ENCODE measurements at regions not wholly inside any gene's neighbourhood (a gene's known extent, or its start where the extent isn't known, plus 50 kb on each side); places are given as distances from the start of the nearest gene placed in this dataset.

- intact Hi-C loops (cut with DNase I) = no loop called here
Measured at GRCh38 chr3:73939985-73940384, 315.2 kb upstream of the PDZRN3 start.

DNA sequence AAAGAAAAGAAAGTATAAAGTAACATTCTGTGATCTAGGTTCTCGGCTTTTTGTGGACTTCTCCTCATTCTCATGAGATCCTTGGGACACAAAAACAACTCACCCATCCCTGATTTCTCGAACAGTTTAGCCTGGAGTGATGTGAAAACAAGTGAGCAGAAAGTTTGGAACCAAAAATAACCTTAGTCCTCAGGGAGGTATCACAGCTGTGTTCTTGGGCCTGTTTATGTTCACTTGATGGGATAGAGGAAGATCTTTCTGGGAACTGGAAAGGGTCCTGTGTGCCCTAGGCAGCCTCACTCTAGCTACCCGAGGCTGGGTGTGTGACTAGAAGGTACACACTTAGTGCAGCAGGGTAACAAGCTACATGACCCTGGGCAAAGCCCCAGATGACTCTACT, 308.8 kb upstream of the PDZRN3 start:
- no peak for DNase-seq
- intact Hi-C loops (cut with DNase I) = no loop called here

More at GRCh38 chr3:73939985-73940384, 315.2 kb upstream of the PDZRN3 start:
- no peak for DNase-seq

GRCh38 chr3:73927203-73927570, 302.4 kb upstream of the PDZRN3 start:
- no peak for DNase-seq
- intact Hi-C loops (cut with DNase I) = no loop called here

GRCh38 chr3:73926360-73927202, 301.8 kb upstream of the PDZRN3 start:
- intact Hi-C loops (cut with DNase I) = no loop called here
- DNase-seq = no peak

- intact Hi-C loops (cut with DNase I) = no loop called here
- DNase-seq = no peak
Measured at GRCh38 chr3:73925011-73925410, 300.3 kb upstream of the PDZRN3 start.

DNA sequence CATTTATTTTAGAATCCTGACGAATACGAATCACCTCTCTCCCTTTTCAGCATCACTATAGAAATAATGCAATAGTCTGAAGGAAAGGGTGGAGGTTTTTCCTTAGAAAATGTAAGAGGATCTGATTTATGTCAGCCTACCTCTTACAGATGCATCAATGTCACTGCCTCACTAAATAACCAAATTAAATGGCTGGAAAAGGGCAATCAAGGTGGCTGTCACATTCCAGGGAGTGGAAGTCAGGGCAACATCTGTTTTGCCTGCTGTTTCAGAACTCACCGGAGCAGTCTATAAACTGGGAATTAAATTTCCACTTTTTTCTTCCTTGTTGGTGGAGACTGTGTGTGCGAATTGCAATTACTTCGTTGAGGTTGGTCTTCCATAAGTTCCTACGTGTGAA, 299.3 kb upstream of the PDZRN3 start:
- intact Hi-C loops (cut with DNase I) = no loop called here
- no peak for DNase-seq

DNA sequence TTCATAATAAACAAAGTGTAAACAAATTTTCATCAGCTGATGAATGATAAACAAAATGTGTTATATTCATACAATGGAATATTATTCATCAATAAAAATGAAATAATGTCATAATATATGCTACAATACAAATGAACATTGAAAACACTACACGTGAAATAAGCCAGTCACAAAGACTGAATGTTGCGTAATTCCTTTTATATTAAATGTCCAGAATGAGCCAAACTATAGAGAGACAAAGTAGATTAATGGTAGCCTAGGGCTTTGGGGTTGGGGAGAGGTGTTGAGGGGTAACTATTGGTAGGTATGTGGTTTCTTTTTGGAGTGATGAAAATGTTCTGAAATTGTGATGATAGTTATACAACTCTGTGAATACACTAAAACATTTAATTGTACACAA, 292.9 kb upstream of the PDZRN3 start:
- no peak for DNase-seq
- intact Hi-C loops (cut with DNase I) = no loop called here

GRCh38 chr3:73915886-73916285, 291.1 kb upstream of the PDZRN3 start:
- intact Hi-C loops (cut with DNase I) = no loop called here
- DNase-seq = no peak

DNA sequence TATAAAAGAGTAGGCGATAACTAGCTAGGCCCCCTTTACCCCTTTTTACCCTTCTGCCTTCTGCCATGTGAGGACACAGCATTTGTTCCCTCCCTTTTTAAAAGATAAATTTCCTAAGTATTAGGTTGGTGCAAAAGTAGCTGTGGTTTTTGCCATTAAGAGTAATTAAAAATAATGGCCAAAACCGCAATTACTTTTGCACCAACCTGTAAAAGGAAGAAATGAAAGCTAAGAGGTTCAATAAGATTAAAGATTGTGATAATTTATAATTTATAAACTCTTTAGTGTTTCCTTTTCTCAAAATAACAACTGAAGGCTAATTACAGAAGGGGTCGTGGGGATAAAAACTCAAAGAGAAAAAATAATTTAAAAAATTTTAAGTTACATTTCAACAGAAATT, 283.5 kb upstream of the PDZRN3 start:
- DNase-seq = no peak
- intact Hi-C loops (cut with DNase I) = no loop called here

- intact Hi-C loops (cut with DNase I) = no loop called here
- no peak for DNase-seq
Measured at GRCh38 chr3:73901686-73902085, 276.9 kb upstream of the PDZRN3 start.

- DNase-seq = no peak
- intact Hi-C loops (cut with DNase I) = no loop called here
Measured at GRCh38 chr3:73894474-73895213, 269.9 kb upstream of the PDZRN3 start.

- intact Hi-C loops (cut with DNase I) = no loop called here
- no peak for DNase-seq
Measured at GRCh38 chr3:73893089-73893488, 268.3 kb upstream of the PDZRN3 start.

GRCh38 chr3:73885862-73886261, 261.1 kb upstream of the PDZRN3 start:
- intact Hi-C loops (cut with DNase I) = no loop called here
- DNase-seq = no peak

- no peak for DNase-seq
- intact Hi-C loops (cut with DNase I) = no loop called here
Measured at GRCh38 chr3:73884361-73884760, 259.6 kb upstream of the PDZRN3 start.

GRCh38 chr3:73883497-73883896, 258.8 kb upstream of the PDZRN3 start:
- no peak for DNase-seq
- intact Hi-C loops (cut with DNase I) = no loop called here

DNA sequence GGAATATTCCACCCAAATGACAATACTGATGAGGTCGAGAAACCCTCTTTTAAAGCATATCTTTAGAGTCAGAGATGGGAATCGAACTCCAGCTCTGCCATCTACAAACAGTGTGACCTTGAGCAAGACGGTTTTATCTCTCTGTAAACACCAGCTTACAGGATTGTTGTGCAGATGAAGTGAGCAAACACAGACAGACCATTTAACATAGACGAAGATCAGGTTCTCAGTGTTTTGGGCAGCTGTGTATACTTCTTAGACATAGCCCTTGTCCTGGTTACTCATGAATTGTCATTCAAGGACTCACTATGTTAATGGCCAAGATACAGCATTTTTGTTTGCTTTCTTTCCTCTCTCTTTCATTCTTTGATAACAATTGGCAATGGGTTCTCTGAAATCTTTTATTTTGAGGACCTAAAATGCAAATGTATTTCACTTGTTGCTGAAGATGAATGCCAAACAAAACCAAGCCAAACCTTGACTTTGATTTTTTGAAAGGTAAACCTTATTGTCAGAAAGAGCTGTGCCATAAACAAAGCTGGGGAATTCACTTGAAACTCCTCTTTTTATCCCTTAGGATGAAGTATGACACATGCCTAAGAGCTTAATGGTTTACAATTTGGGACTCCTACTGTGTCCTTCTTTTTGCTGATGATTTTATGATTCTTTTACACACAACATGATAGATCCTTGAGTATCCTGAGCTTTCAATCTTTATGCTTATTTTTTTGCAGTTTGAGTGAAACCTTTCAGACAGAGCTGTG, 250.0 kb upstream of the PDZRN3 start:
- DNase-seq = no peak
- intact Hi-C loops (cut with DNase I) = no loop called here

GRCh38 chr3:73874161-73874560, 249.4 kb upstream of the PDZRN3 start:
- DNase-seq = no peak
- intact Hi-C loops (cut with DNase I) = no loop called here

GRCh38 chr3:73868688-73869315, 244.1 kb upstream of the PDZRN3 start:
- intact Hi-C loops (cut with DNase I) = no loop called here
- DNase-seq = peak in 35 of 42 donors; percentile 7 to 80 (median 45)

DNA sequence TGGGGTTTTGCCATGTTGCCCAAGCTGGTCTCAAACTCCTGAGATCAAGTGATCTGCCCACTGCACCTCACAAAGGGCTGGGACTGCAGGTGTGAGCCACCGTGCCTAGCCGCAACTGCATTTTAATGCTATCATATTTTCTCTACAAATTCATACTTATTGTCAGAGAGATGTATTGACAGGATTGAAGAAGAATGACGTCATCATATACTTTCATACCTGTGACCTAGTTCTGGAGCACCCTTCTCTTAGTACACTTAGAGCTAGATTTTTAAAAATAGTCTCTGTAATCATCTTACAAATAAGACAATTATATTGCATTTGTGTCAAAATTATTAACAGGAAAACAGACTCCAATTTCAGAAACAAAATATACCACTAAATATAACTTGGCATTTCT, 242.8 kb upstream of the PDZRN3 start:
- intact Hi-C loops (cut with DNase I) = no loop called here
- no peak for DNase-seq

DNA sequence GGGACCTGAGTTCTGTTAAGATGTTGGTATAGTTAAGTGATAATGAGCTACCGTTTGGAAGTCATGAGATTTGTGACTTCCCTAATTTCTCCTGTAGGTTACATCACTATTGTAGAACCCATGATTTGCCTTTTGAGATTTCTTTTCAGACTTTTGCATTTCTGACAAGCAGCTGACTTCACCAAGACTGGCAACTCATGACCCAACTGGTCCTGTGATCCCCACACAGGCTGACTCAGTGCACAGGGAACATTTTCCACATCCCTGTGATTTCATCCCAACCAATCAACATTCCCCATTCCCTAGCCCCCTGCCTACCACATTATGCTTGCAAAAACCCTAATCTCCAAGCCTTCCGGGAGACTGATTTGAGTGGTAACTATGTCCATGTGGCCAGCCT, 242.1 kb upstream of the PDZRN3 start:
- intact Hi-C loops (cut with DNase I) = no loop called here
- no peak for DNase-seq
